ENCODE measurements at regions not wholly inside any gene's neighbourhood (a gene's known extent, or its start where the extent isn't known, plus 50 kb on each side); places are given as distances from the start of the nearest gene placed in this dataset.

DNA sequence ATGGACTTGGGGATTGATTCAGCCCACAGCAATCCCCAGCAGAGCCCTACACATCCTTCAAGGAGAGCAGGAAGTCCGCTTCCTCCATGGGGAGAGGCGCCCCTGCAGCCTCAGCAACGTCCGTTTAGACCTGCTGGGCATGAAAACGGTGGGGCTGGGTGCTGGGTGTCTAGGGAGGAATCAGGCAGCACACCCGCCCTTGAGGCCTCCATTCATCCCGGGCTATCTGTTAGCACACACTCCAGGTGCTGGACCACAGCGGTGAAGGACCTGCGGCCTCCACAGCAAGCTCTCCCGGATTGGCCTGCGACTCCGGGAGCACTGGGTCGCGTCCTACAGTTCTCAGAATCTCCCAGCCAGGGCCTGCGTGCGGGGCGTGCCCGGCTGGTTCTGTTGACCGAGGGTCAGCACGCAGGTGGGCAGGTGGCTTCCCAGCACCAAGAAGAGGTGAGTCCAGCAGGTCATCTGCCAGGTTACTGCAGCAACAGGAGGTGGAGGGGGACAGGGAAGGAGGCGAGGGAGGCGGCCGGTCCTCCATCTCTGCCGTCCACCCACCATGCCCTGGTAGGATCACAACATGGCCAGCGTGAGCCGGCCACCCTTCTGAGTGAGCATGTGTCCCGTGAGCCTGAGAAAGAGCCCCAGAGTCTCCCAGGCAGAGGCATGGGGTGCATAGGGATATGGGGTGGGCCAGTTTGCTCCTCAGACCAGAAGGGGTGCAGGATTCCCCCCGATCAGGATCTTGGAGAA is 96.6 kb downstream of the RIPK4 start:
- no peak overlapping the region for H3K9ac ChIP-seq
- no peaks in the 10 kb centered on the region for H3K27me3 ChIP-seq (ENCODE audit: insufficient read depth)
- H3K4me2 ChIP-seq: no peak overlapping the region
- H3K27ac ChIP-seq (ENCODE audit: low read depth in 2 of 2, low read length in 1 of 2): no peak overlapping the region
- H2AFZ ChIP-seq (ENCODE audit: low read depth): no peak overlapping the region
- TF ChIP-seq, protein P1, sequence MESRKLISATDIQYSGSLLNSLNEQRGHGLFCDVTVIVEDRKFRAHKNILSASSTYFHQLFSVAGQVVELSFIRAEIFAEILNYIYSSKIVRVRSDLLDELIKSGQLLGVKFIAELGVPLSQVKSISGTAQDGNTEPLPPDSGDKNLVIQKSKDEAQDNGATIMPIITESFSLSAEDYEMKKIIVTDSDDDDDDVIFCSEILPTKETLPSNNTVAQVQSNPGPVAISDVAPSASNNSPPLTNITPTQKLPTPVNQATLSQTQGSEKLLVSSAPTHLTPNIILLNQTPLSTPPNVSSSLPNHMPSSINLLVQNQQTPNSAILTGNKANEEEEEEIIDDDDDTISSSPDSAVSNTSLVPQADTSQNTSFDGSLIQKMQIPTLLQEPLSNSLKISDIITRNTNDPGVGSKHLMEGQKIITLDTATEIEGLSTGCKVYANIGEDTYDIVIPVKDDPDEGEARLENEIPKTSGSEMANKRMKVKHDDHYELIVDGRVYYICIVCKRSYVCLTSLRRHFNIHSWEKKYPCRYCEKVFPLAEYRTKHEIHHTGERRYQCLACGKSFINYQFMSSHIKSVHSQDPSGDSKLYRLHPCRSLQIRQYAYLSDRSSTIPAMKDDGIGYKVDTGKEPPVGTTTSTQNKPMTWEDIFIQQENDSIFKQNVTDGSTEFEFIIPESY (IDR thresholded peaks at IDR 0.05; ENCODE audit: borderline replicate concordance, low read depth): no peak
- TF ChIP-seq SIN3A (IDR thresholded peaks at IDR 0.05; ENCODE audit: borderline replicate concordance, low read depth, low read length) (no peak), FOXJ3 (CRISPR knock-in tag; IDR thresholded peaks at IDR 0.05) (no peak), GABPA (IDR thresholded peaks at IDR 0.05; ENCODE audit: low read depth) (no peak), RAD21 (IDR thresholded peaks at IDR 0.05; ENCODE audit: low read length) (no peak), RFX5 (IDR thresholded peaks at IDR 0.05; ENCODE audit: low read length) (no peak), FOSL2 (IDR thresholded peaks at IDR 0.05; ENCODE audit: borderline replicate concordance, low read depth) (no peak), TAF1 (IDR thresholded peaks at IDR 0.05; ENCODE audit: borderline replicate concordance, low read depth, low read length) (no peak), TCF12 (IDR thresholded peaks at IDR 0.05) (no peak), MXI1 (IDR thresholded peaks at IDR 0.05; ENCODE audit: low read depth, low read length) (no peak), MEF2A (IDR thresholded peaks at IDR 0.05; ENCODE audit: borderline replicate concordance, low read depth) (no peak), CHD2 (IDR thresholded peaks at IDR 0.05; ENCODE audit: low read length, partially characterized antibody) (no peak)
- TF ChIP-seq, protein P2, sequence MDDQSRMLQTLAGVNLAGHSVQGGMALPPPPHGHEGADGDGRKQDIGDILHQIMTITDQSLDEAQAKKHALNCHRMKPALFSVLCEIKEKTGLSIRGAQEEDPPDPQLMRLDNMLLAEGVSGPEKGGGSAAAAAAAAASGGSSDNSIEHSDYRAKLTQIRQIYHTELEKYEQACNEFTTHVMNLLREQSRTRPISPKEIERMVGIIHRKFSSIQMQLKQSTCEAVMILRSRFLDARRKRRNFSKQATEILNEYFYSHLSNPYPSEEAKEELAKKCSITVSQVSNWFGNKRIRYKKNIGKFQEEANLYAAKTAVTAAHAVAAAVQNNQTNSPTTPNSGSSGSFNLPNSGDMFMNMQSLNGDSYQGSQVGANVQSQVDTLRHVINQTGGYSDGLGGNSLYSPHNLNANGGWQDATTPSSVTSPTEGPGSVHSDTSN (IDR thresholded peaks at IDR 0.05): no peak
- H3K9me2 ChIP-seq: no peaks in the 10 kb centered on the region
- ChIA-PET CTCF (interaction anchor here (0.6 kb wide), 1 partner anchor 105 kb away, joined by 3 read pairs; no protein-coding TSS in a partner anchor), POLR2A (no interaction called here)
- H3F3A ChIP-seq (replicated peaks; ENCODE audit: insufficient read depth): no peaks in the 10 kb centered on the region
- H3K9me3 ChIP-seq: no peaks in the 10 kb centered on the region
- no peaks in the 10 kb centered on the region for H3K4me1 ChIP-seq (ENCODE audit: control insufficient read depth in 1 of 2, insufficient read depth in 2 of 2, low read depth in 1 of 2, low read length in 1 of 2)
- H3K36me3 ChIP-seq (replicated peaks in 1 of 2; ENCODE audit: control insufficient read depth in 1 of 2, insufficient read depth in 2 of 2, low read length in 1 of 2): no peaks in the 10 kb centered on the region
- DNase-seq: no peak
- no peaks in the 10 kb centered on the region for H4K20me1 ChIP-seq (ENCODE audit: insufficient read depth)
- H3K79me2 ChIP-seq (ENCODE audit: insufficient read depth): no peaks in the 10 kb centered on the region
- no peak overlapping the region for H3K4me3 ChIP-seq (ENCODE audit: low read depth in 2 of 2, low read length in 1 of 2)
- 89% methylated on average over 24 of the region's 28 CpGs for WGBS (ENCODE audit: low lambda C conversion rate)

DNA sequence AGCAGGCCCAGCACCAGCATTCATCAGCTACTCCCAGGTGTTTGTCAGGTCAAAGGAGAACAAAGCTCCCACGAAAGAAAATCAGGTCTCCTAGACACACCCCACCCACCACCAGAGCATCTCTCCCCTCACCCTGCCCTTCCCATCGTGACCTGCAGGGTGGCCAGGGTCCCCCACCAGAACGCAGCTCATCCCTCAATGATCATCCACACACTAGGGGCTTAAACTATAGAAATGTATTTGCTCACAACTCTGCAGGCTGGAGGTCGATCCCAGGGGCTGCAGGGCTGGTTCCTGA is 97.4 kb downstream of the RIPK4 start:
- no peak overlapping the region for H3K27ac ChIP-seq (ENCODE audit: low read depth in 2 of 2, low read length in 1 of 2)
- WGBS (ENCODE audit: low lambda C conversion rate): 52% methylated on average over 4 of the region's 4 CpGs
- no peaks in the 10 kb centered on the region for H3K9me2 ChIP-seq
- H3K79me2 ChIP-seq (ENCODE audit: insufficient read depth): no peaks in the 10 kb centered on the region
- POLR2A ChIA-PET: no interaction called here
- H3K36me3 ChIP-seq (replicated peaks in 1 of 2; ENCODE audit: control insufficient read depth in 1 of 2, insufficient read depth in 2 of 2, low read length in 1 of 2): no peaks in the 10 kb centered on the region
- no peaks in the 10 kb centered on the region for H4K20me1 ChIP-seq (ENCODE audit: insufficient read depth)
- no peak overlapping the region for H3K9ac ChIP-seq
- no peak overlapping the region for H2AFZ ChIP-seq (ENCODE audit: low read depth)
- no peak overlapping the region for H3K4me2 ChIP-seq
- H3K27me3 ChIP-seq (ENCODE audit: insufficient read depth): no peaks in the 10 kb centered on the region
- CTCF ChIA-PET: interaction anchor here (1.0 kb wide), 1 partner anchor 147 kb away, joined by 3 read pairs; no protein-coding TSS in a partner anchor
- H3F3A ChIP-seq (replicated peaks; ENCODE audit: insufficient read depth): no peaks in the 10 kb centered on the region
- H3K4me1 ChIP-seq (ENCODE audit: control insufficient read depth in 1 of 2, insufficient read depth in 2 of 2, low read depth in 1 of 2, low read length in 1 of 2): peaks cover 0 to 2% of the 10 kb centered on the region in 2 experiments; a peak in 1 of 4 replicates
- no peak for DNase-seq
- no peak overlapping the region for H3K4me3 ChIP-seq (ENCODE audit: low read depth in 2 of 2, low read length in 1 of 2)
- no peaks in the 10 kb centered on the region for H3K9me3 ChIP-seq
- TF ChIP-seq TCF12 (IDR thresholded peaks at IDR 0.05) (no peak), FOXM1 (IDR thresholded peaks at IDR 0.05; ENCODE audit: low read depth) (no peak), TAF1 (IDR thresholded peaks at IDR 0.05; ENCODE audit: borderline replicate concordance, low read depth, low read length) (no peak)

Data from SK-N-SH (cell line).